Activated naive CD4-positive, alpha-beta T cell treated with anti-CD3 and anti-CD28 coated beads, Interleukin-2, amount 10 ng/mL, durations not matched to agents 7 days and 5 days (primary cell): ENCODE measurements at regions not wholly inside any gene's neighbourhood (a gene's known extent, or its start where the extent isn't known, plus 50 kb on each side); places are given as distances from the start of the nearest gene placed in this dataset.

Source experiments
- CTCF ChIA-PET: fragments of 350-600 bp; sonication (Branson Sonifier 250); formaldehyde crosslinking; loops from one replicate; lab custom pipeline; 2021; ENCODE audit warnings: antibody characterized with exemption; lab: Charles Lee
- DNase-seq: peaks from one replicate; pipeline ENCODE4 v3.0.0-alpha.2; 2020
- H3K27ac Mint-ChIP-seq: one replicate; pipeline ENCODE4 v1.8.0; 2021; ENCODE audit warnings: mild to moderate bottlenecking, moderate library complexity, mixed read lengths
- H3K27me3 Mint-ChIP-seq: one replicate; pipeline ENCODE4 v1.8.0; 2021; ENCODE audit warnings: mild to moderate bottlenecking, mixed read lengths
- H3K36me3 Mint-ChIP-seq: one replicate; pipeline ENCODE4 v1.8.0; 2021; ENCODE audit warnings: mixed read lengths
- H3K4me1 Mint-ChIP-seq: one replicate; pipeline ENCODE4 v1.8.0; 2021; ENCODE audit warnings: mixed read lengths
- H3K4me3 Mint-ChIP-seq: one replicate; pipeline ENCODE4 v1.8.0; 2021; ENCODE audit warnings: mild to moderate bottlenecking, moderate library complexity, mixed read lengths
- H3K9me3 Mint-ChIP-seq: one replicate; pipeline ENCODE4 v1.8.0; 2021; ENCODE audit warnings: mixed read lengths

GRCh38 chr6:66900133-66901083 lies 1193.4 kb upstream of the EYS start:
- no peak for DNase-seq
- CTCF ChIA-PET: no interaction called here
- H3K27me3 Mint-ChIP-seq: no peaks in the 10 kb centered on the region
- no peak overlapping the region for H3K27ac Mint-ChIP-seq
- H3K9me3 Mint-ChIP-seq: peaks cover 27% of the 10 kb centered on the region
- no peaks in the 10 kb centered on the region for H3K4me1 Mint-ChIP-seq
- H3K4me3 Mint-ChIP-seq: no peak overlapping the region
- H3K36me3 Mint-ChIP-seq: no peaks in the 10 kb centered on the region

GRCh38 chr6:66897576-66897975 lies 1190.5 kb upstream of the EYS start:
- no peak overlapping the region for H3K4me3 Mint-ChIP-seq
- CTCF ChIA-PET: no interaction called here
- peaks cover 33% of the 10 kb centered on the region for H3K9me3 Mint-ChIP-seq
- H3K36me3 Mint-ChIP-seq: no peaks in the 10 kb centered on the region
- no peak for DNase-seq
- H3K27me3 Mint-ChIP-seq: no peaks in the 10 kb centered on the region
- no peaks in the 10 kb centered on the region for H3K4me1 Mint-ChIP-seq
- H3K27ac Mint-ChIP-seq: no peak overlapping the region

DNA sequence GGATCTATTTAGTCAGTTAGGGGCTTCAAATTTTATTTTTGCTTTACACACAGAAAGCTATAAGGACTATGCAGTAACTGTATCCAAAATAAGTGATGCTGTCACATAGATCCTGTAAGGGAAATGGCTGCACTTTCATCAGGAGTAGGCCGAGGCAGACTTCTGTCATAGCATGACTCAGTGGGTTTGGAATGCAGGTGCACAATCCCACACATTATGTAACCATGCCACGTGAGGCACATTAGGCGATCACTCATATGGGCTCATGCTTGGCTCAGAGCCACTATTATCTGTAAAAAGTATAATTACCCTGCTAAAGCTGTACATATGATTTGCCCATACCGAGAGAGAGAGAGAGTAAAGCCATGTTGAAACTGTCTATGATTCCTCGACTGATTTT lies 1189.4 kb upstream of the EYS start:
- Mint-ChIP-seq H3K4me3 (no peak overlapping the region), H3K27ac (no peak overlapping the region), H3K27me3 (no peaks in the 10 kb centered on the region), H3K9me3 (peaks cover 34% of the 10 kb centered on the region), H3K36me3 (no peaks in the 10 kb centered on the region), H3K4me1 (no peaks in the 10 kb centered on the region)
- CTCF ChIA-PET: no interaction called here
- DNase-seq: no peak

DNA sequence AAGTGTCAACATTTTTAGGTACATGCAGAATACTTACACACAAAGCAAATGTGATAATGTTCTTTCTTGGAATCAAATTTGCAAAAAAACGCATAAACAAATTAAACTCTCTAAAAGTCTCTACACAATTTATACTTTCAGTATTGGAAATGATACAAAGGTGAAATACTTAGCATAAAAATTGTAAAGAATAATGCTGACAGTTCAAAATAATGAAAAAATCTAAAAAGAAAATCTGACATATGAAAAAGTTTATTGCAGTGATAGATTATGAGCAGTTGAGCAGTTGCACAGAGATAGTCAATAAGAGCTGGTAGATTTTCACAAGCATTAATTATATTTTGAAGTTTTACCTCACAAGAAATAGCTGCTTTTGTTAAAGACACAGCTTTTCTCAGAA lies 1176.4 kb upstream of the EYS start:
- CTCF ChIA-PET: no interaction called here
- H3K4me3 Mint-ChIP-seq: no peak overlapping the region

DNA sequence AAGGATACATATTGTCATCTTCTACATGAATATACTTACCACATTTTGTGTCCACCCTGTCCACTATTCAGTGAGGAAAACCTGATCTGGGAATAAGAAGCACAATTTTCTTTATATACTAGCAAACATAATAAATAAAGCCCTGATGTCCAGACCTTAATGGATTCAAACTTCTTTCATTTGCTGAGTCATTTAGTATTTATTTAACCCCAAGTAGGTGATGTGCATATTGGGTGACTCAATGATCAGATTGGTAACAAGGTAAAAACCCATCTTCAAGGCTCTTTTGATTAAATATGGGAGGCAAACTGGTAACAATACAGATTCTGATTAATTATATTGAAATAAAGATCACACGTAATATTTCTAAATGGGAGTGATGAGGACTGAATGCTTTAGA lies 1159.8 kb upstream of the EYS start:
- H3K9me3 Mint-ChIP-seq: peaks cover 12% of the 10 kb centered on the region
- H3K27ac Mint-ChIP-seq: no peak overlapping the region
- no peak for DNase-seq
- no peaks in the 10 kb centered on the region for H3K4me1 Mint-ChIP-seq
- no peak overlapping the region for H3K4me3 Mint-ChIP-seq
- H3K27me3 Mint-ChIP-seq: no peaks in the 10 kb centered on the region
- H3K36me3 Mint-ChIP-seq: no peaks in the 10 kb centered on the region
- CTCF ChIA-PET: no interaction called here

More for the DNA sequence above, 1176.4 kb upstream of the EYS start:
- no peaks in the 10 kb centered on the region for H3K27me3 Mint-ChIP-seq
- no peak for DNase-seq
- no peak overlapping the region for H3K27ac Mint-ChIP-seq
- no peaks in the 10 kb centered on the region for H3K4me1 Mint-ChIP-seq
- peaks cover 15% of the 10 kb centered on the region for H3K9me3 Mint-ChIP-seq
- no peaks in the 10 kb centered on the region for H3K36me3 Mint-ChIP-seq

- no peak for DNase-seq
- H3K4me1 Mint-ChIP-seq: no peaks in the 10 kb centered on the region
- CTCF ChIA-PET: no interaction called here
- H3K27ac Mint-ChIP-seq: no peak overlapping the region
- no peaks in the 10 kb centered on the region for H3K27me3 Mint-ChIP-seq
- H3K9me3 Mint-ChIP-seq: peaks cover 12% of the 10 kb centered on the region
- H3K4me3 Mint-ChIP-seq: no peak overlapping the region
- H3K36me3 Mint-ChIP-seq: no peaks in the 10 kb centered on the region
These were observed 1158.7 kb upstream of the EYS start for GRCh38 chr6:66865771-66866170.

GRCh38 chr6:66861007-66861541 lies 1154.0 kb upstream of the EYS start:
- no peak for DNase-seq
- no peaks in the 10 kb centered on the region for H3K4me1 Mint-ChIP-seq
- H3K4me3 Mint-ChIP-seq: no peak overlapping the region
- no peaks in the 10 kb centered on the region for H3K9me3 Mint-ChIP-seq
- H3K27ac Mint-ChIP-seq: peak overlapping the region; percentile 75
- CTCF ChIA-PET: no interaction called here
- H3K27me3 Mint-ChIP-seq: no peaks in the 10 kb centered on the region
- no peaks in the 10 kb centered on the region for H3K36me3 Mint-ChIP-seq

DNA sequence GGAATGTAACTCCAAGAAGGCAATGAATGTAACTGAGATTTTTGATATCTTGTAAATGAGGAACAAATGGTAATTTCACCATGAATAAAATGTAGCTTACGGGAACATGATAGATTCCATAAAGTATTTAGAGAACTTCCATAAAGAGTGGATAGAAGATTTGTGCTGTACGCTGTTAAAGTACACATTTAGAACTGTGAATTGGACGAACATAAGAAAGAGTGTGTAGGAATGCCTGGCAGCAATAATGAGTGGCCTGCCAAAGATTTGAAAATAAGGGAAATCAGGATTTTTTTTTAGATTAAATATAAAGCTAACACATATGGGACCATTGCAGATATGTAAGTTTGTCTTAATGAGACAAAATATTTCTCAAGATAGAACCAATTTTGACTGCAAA lies 1153.3 kb upstream of the EYS start:
- no peak for DNase-seq
- H3K4me3 Mint-ChIP-seq: no peak overlapping the region
- H3K4me1 Mint-ChIP-seq: no peaks in the 10 kb centered on the region
- no peaks in the 10 kb centered on the region for H3K36me3 Mint-ChIP-seq
- CTCF ChIA-PET: no interaction called here
- no peaks in the 10 kb centered on the region for H3K9me3 Mint-ChIP-seq
- H3K27me3 Mint-ChIP-seq: no peaks in the 10 kb centered on the region
- no peak overlapping the region for H3K27ac Mint-ChIP-seq

DNA sequence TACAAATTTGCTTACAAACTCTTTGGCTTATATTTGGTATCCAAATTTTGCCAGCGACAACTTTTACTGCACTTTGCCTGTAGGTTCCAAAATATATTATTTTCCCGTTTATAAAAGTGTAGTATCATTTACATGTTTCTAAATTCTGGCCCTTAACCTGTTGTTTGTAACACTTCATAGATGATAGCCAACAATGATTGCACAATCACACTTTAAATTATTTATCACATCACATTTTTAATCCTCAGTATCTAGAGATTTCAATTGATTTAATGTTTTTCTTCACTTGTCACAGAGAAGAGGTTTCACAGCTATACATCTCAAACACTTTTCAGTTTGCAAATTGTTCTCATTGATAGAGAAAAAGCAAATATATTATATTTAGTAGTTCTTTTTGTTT lies 1151.2 kb upstream of the EYS start:
- Mint-ChIP-seq H3K9me3 (peaks cover 2% of the 10 kb centered on the region), H3K4me3 (no peak overlapping the region), H3K4me1 (no peaks in the 10 kb centered on the region), H3K27ac (no peak overlapping the region), H3K27me3 (no peaks in the 10 kb centered on the region), H3K36me3 (no peaks in the 10 kb centered on the region)
- DNase-seq: no peak
- CTCF ChIA-PET: no interaction called here

DNA sequence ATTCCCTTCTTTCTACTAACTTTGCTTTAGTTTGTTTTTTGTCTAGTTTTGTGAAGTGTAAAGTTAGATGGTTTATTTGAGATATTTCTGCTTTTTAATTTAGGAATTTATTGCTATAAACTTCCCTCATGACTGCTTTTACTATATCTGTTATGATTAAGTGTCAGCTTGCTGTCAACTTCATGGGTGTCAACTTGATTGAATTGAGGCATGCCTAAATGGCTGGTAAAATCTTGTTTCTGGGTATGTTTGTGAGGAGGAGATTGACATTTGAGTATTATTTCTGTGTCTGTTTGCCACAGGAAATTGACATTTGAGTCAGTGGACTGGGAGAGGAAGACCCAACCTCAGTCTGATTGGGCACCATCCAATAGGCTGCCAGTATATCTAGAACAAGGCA lies 1147.0 kb upstream of the EYS start:
- DNase-seq: no peak
- H3K4me3 Mint-ChIP-seq: no peak overlapping the region
- no peaks in the 10 kb centered on the region for H3K4me1 Mint-ChIP-seq
- no peaks in the 10 kb centered on the region for H3K36me3 Mint-ChIP-seq
- no peak overlapping the region for H3K27ac Mint-ChIP-seq
- H3K27me3 Mint-ChIP-seq: no peaks in the 10 kb centered on the region
- CTCF ChIA-PET: no interaction called here
- H3K9me3 Mint-ChIP-seq: peaks cover 6% of the 10 kb centered on the region

DNA sequence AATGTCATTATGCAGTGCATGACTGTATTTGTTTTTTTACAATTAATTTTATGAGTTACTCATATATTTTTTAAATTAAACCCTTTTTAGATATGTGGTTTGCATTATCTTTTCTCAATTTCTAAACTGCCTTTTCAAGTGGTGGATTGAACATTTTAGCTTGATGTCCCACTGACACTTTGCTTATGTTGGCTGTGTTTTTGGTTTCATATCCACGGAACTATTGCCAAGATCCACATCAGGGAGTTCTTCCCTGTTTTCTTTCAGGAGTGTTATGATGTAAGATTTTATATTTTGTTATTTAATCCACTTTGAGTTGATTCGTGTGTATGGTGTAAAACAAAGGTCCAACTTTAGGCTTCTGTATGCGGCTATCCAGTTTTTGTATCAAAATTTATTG lies 1144.9 kb upstream of the EYS start:
- H3K36me3 Mint-ChIP-seq: no peaks in the 10 kb centered on the region
- no peaks in the 10 kb centered on the region for H3K27me3 Mint-ChIP-seq
- no peak overlapping the region for H3K4me3 Mint-ChIP-seq
- DNase-seq: no peak
- peaks cover 6% of the 10 kb centered on the region for H3K9me3 Mint-ChIP-seq
- no peaks in the 10 kb centered on the region for H3K4me1 Mint-ChIP-seq
- H3K27ac Mint-ChIP-seq: no peak overlapping the region
- CTCF ChIA-PET: no interaction called here

DNA sequence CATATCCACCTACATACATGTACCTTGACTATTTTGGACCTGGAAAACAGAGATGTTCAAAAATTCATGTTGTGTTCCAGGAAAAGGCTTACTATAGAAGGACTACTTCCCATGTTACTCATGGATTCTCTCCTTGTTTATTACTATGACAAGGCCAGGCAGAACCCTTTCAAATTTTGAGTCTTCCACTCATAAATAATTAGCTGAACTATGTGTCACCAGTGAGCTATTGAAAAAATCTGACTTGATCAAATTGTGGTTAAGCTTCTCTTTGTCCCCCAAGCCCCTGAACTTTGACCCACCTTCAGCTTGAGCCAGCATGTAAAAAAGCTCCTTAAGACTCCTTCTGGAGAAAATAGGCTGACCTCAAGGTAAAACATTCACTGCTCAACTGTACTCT lies 1142.8 kb upstream of the EYS start:
- CTCF ChIA-PET: no interaction called here
- Mint-ChIP-seq H3K27me3 (no peaks in the 10 kb centered on the region), H3K4me1 (no peaks in the 10 kb centered on the region), H3K4me3 (no peak overlapping the region), H3K36me3 (no peaks in the 10 kb centered on the region), H3K9me3 (peaks cover 6% of the 10 kb centered on the region), H3K27ac (no peak overlapping the region)
- DNase-seq: no peak

- Mint-ChIP-seq H3K27ac (no peak overlapping the region), H3K27me3 (no peaks in the 10 kb centered on the region), H3K9me3 (peaks cover 4% of the 10 kb centered on the region), H3K36me3 (no peaks in the 10 kb centered on the region), H3K4me3 (no peak overlapping the region), H3K4me1 (no peaks in the 10 kb centered on the region)
- CTCF ChIA-PET: no interaction called here
- DNase-seq: no peak
These were observed 1141.4 kb upstream of the EYS start for GRCh38 chr6:66848244-66848953.

- H3K27ac Mint-ChIP-seq: no peak overlapping the region
- CTCF ChIA-PET: no interaction called here
These were observed 1131.7 kb upstream of the EYS start for GRCh38 chr6:66838764-66839163.

DNA sequence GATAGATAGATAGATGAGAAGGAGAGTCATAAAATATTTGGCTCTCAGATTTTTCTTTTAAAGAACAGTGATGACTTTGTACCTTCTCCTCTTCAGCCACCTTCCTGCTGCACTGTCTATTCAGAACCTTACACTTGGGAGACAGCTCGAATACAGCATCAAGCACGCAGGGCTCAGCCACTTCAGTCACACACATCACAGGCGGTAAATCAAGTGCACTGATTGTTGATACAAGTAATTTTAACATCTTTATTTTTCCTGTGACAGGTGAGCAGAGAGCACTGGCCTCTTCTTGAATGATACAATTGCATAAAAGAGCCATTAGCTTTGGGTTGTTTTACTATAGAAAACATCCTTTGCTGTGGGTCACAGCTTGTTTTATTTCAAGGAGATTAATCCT lies 1118.5 kb upstream of the EYS start:
- no peak overlapping the region for H3K4me3 Mint-ChIP-seq
- CTCF ChIA-PET: no interaction called here
- no peaks in the 10 kb centered on the region for H3K36me3 Mint-ChIP-seq
- H3K4me1 Mint-ChIP-seq: no peaks in the 10 kb centered on the region
- H3K9me3 Mint-ChIP-seq: peaks cover 10% of the 10 kb centered on the region
- H3K27ac Mint-ChIP-seq: no peak overlapping the region
- no peaks in the 10 kb centered on the region for H3K27me3 Mint-ChIP-seq
- no peak for DNase-seq

More at GRCh38 chr6:66838764-66839163, 1131.7 kb upstream of the EYS start:
- DNase-seq: no peak
- H3K36me3 Mint-ChIP-seq: no peaks in the 10 kb centered on the region
- H3K9me3 Mint-ChIP-seq: peaks cover 7% of the 10 kb centered on the region
- no peaks in the 10 kb centered on the region for H3K4me1 Mint-ChIP-seq
- H3K4me3 Mint-ChIP-seq: no peak overlapping the region
- no peaks in the 10 kb centered on the region for H3K27me3 Mint-ChIP-seq
